ENCODE measurements at regions not wholly inside any gene's neighbourhood (a gene's known extent, or its start where the extent isn't known, plus 50 kb on each side); places are given as distances from the start of the nearest gene placed in this dataset.

DNA sequence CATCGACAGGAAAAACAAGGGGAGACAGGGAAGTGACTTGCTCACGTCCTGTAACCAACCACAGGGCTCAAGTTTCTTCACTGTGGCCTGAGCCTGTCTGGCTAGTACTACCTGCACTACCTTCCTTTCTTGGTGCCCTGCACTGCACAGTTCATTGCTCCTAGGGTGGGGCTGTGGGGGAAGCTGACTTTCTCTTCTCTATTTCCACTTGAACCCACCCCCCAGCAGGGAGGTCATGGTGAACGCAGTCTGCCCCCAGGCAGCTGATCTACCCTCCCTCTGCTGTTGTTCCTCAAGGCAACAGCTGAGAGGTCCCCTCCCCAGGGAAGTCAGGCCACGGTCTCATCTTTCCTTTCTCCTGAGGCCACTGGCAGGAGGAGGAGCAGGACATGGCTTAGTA is 532.1 kb downstream of the SOX11 start:
- TF ChIP-seq, protein P1, sequence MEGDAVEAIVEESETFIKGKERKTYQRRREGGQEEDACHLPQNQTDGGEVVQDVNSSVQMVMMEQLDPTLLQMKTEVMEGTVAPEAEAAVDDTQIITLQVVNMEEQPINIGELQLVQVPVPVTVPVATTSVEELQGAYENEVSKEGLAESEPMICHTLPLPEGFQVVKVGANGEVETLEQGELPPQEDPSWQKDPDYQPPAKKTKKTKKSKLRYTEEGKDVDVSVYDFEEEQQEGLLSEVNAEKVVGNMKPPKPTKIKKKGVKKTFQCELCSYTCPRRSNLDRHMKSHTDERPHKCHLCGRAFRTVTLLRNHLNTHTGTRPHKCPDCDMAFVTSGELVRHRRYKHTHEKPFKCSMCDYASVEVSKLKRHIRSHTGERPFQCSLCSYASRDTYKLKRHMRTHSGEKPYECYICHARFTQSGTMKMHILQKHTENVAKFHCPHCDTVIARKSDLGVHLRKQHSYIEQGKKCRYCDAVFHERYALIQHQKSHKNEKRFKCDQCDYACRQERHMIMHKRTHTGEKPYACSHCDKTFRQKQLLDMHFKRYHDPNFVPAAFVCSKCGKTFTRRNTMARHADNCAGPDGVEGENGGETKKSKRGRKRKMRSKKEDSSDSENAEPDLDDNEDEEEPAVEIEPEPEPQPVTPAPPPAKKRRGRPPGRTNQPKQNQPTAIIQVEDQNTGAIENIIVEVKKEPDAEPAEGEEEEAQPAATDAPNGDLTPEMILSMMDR (conservative IDR thresholded peaks at IDR 0.05), result no peak
- TF ChIP-seq EZH2 (IDR thresholded peaks at IDR 0.05; ENCODE audit: low read depth), result no peak

Measured in PC-9 (cell line).